ENCODE measurements at regions not wholly inside any gene's neighbourhood (a gene's known extent, or its start where the extent isn't known, plus 50 kb on each side); places are given as distances from the start of the nearest gene placed in this dataset.

DNA sequence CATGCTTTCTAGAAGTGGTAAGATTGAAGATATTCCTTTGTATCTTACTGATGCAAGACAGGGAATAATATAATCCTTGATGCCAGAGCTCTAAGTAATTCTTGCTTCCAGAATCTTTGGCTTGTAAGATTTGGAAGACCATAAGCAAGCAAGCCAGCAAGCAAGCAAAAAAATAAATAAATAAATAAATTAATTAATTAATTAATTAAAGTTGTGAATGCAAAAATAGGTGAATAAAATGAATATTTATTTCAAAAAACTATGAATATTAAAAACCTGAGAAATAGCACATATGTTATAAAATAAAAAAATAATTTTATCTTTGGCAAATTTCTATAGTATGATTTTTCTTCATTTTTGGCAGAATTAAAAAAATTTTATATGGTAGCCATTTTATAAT is 750.2 kb upstream of the ARRDC4 start:
- DNase-seq, result no peak

DNA sequence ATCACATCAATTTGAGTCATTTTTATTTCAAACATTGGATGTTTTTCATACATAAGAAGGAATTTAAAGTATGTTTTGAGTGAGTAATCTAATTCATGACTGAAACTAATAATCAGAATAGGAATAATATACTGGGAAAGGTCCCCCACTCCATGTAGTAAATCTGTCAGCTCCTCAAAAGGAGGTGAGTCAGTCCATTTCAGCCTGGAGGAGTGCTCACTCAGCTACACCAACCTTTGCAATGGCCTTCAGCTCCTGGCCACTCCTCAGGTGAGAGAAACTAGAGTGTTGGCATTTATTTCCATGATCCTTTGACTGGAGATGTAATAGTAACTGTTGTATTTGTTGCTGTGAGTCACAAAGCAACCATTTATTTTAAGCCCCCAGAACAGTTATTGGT is 744.9 kb upstream of the ARRDC4 start:
- DNase-seq, result no peak

DNA sequence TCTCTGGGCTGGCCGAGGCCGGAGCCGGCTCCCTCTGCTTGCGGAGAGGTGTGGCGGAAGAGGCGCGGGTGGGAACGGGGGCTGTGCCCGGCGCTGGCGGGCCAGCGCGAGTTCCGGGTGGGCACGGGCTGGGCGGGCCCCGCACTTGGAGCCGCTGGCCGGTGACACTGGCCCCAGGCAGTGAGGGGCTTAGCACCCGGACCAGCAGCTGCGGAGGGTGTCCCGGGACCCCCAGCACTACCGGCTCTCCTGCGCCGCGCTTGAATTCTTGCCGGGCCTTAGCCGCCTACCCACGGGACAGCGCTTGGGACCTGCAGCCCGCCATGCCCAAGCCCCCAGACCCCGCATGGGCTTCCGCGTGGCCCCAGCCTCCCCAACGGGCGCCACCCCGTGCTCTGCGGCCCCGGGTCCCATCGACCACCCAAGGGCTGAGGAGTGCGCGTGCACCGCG is 736.3 kb upstream of the ARRDC4 start:
- no peak for DNase-seq

DNA sequence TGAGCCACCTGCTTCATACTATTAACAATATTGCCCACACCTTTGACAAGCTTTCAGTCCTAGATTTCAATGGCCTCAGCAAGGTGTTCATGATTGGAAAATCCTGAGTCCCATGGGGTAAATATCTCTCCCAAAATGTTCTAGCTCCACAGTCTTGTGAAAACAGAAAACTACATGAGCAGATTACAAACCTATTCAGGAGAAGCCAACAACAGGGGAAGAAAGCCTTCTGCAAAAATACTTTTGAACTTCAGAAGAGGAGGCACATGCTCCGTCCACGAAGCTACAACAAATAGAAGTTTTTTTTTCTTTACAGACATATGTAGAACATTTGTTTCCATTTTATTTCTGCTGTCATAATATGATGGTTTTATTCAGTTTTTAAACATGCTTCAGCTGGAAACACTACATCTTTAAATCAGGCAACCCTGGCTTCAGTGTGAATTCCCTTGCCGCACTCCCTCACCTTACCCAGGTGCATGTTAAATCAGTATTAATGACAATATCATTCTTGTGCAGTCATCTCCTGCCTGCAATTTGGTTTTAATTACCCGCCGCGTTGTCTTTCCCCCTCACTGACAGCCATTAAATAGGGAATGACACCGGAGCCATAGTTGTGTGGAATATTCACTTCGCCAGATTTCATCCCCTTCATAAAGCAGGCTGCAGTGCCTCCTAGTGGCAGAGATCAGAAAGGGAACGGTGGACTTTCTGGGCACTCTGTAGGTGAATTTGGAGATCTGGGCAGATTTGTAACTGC is 725.5 kb upstream of the ARRDC4 start:
- DNase-seq, result no peak

DNA sequence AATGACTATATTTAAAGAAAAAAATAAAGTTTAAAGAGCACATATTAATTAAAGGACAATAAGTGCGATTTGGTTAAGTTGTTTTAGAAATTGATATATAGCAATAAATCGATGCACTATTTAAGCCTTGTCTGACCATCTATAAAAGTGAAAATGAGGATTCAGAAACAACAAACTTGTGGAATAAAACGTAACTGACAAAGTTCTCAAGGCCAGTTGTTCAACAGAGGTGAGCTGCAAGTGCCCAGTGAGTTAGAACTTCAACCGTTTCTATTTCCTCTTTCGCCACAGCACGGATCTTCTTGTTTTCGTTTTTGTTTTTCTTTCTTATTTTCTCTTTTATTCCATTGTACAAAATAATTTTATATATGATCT is 724.9 kb upstream of the ARRDC4 start:
- DNase-seq, result no peak

DNA sequence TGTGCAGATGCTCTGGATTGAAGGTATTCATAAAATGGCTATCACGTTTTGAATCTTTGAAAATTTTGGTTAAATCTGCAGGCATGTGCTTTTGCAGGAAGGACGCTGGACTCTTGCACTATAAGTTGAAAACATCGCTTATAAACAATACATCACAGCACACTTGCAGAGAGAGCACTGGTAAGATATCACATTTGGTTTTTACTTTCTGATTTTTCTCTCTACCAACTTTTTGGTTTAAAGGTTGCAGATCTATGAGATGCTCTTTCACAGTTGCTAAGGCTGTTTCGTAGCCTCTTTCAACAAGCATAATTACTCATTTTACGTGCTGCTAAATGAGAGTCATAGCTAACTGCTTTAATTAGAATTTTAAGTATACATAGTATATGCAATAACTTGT is 724.4 kb upstream of the ARRDC4 start:
- no peak for DNase-seq

DNA sequence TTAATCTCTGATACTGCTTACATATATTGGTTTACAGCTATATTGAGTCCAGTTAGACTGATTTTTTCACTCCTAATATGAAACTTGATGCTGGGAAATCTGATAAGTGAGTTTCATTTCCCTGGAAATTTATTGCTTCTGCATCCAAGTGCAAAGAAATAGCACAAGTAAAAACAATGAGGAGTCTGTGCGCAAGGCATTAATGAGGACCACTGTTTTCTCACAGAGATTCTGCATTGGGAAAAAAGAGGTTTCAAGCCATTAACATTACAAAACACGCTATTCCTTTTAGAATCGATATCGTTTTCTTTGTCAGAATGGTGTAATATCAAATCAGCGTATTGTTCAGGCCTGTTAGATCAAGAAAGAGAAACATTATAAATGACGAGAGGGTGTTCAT is 723.3 kb upstream of the ARRDC4 start:
- DNase-seq, result no peak

DNA sequence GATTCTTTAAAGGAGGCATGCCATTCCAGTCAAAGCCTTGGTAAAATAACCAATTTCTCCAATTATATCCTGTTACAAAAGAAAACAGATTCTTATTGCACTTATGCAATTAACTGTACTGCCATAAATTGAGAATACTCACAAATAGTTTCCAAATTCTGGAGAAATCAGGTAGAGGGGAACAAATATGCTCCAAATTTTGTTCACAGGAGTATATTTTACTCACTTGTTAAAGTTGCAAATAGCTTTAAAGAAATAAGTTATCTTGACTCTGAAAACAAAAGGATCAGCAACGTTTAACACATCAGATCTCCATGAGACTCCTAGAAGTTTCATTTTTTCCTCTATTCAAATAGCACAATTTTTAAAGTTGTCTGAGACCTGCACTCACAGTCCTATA is 712.1 kb upstream of the ARRDC4 start:
- no peak for DNase-seq

DNA sequence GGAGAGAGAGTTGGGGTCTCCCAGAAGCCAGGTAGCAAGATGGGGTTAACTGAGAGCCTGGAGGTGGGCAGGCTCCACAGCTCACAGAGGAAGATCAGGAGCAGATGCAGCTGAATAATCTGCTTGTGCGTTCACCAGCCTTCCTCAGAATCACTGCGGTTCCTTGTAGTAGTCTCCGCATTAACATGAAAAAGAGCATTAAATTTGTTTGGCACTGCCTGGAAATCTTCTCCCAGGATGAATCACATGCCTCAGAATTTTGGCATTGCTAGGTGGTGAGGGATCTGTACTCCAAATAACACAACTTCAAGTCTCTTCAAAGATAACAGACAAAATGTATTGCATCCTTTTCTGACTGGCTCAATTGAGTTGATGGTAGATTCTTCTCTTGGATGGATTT is 700.6 kb upstream of the ARRDC4 start:
- DNase-seq, result no peak

DNA sequence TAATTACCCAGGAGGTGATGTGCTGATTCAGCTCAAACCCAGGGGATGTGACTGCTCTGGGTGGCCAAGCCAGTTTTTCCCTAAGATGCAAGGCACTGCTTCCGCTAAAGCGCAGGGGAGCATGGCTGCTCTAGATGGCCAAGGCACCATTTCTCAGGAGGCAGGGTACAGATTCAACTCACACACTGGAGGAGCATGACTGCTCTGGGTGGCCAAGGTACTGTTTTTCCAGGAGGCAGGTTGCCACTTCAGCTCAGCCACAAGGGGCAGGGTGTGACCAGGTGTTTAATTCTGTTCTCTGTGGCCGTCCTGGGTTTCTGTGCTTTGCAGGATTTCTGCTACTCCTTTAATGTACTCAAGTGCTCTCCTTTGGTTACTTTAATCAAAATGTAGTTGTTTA is 659.3 kb upstream of the ARRDC4 start:
- no peak for DNase-seq

DNA sequence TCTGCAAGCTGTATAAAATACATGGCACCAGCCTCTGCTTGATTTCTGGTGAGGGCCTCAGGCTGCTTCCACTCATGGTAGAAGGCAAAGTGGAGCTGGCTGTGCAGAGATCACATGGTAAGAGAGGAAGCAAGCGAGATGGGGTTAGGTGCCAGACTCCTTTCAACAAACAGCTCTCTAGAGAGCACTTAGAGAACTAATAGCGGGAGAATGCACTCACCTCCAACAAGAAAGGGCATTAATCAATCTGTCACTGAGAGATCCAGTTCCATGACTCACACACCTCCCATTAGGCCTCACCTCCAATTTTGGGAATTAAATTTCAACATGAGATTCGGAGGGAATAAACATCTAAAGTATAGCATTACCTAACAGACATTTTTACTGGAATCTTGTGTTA is 644.1 kb upstream of the ARRDC4 start:
- no peak for DNase-seq

DNA sequence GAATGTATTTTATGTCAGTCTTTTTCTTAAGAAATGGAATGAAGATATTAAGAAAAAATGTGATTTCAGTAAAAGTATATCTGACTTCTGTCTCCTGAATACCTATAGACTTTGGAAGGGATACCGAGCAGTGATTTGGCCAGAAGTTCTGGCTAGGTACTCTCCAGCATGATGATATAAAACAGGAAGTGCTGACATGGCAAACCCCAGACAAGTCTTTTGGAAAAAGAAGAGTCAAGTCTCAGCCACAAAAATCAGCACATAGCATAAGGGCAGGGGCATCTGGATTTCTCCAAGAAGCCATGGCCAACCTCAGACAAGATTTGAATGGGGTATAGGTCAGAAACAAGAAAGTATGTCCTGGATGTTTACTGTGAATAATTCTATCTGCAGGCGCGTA is 643.3 kb upstream of the ARRDC4 start:
- no peak for DNase-seq

DNA sequence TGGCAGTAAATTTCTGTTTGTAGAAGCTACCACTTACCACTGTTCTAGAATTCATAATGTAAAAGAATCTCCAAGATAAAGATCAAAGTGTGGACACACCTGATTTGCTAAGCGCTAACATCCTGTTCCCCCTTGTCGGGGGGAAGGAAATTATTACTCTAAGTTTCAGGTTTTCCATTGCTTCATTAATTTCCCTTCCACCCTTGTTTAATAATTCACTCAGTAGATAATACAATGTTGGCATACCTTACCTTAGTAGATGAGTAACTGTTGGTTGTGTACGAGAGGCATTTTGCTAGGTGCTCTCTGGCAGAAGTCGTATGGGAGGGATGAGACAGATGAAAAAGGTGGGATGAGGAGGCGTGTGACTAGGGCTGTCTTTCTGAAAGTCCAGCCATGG is 641.2 kb upstream of the ARRDC4 start:
- no peak for DNase-seq

DNA sequence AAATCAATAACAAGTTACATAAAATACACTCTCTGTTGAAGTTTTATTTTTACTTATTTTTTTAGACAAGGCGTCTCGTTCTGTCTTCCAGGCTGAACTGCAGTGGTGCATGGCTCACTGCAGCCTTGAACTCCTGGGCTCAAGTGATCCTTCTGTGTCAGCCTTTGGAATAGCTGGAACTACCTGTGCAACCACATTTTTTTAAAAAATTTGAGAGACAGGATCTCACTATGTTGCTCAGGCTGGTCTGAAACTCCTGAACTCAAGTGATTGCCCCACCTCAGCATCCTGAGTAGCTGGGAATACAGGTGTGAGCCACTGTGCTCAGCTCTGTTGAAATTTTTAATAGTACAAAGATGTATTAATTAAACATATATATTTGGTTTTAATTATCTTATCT is 614.3 kb upstream of the ARRDC4 start:
- no peak for DNase-seq

DNA sequence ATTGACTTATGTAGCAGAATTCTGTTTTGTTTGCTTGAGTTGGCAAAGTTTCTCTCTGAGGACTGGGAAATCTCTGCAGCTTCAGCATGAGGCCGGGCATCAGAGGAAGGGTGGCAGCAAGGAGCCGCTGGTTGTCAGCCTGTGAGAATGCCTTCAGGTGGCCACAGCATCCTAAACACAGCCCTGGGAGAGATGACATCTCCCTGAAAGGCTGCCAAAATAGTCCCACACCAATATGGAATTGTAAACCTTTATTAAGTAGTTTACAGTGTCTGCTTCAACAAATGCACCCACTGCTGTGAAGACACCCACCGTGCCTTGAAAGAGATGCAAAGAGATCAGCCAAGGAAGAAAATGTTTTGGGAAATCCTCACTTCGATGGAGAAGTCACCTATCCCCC is 609.7 kb upstream of the ARRDC4 start:
- no peak for DNase-seq

DNA sequence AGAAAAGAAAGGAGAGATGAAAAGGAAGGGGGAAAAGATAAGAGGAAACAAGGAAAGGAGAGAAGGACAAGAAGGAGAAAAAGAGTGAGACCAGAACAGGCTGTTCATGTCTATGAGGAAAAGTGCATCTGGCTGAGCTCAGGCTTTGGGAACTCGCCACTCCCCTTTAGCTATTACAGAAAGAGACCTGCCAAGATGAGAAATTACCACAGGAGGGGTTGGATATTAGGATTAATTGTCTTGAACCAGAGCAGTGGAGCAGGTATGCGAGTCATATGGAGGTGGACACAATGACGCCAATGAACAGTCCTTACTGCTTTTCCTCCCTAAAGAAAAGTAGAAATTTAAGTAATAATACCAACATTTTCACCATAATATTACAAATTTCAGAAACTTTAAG is 577.0 kb upstream of the ARRDC4 start:
- DNase-seq, result no peak

DNA sequence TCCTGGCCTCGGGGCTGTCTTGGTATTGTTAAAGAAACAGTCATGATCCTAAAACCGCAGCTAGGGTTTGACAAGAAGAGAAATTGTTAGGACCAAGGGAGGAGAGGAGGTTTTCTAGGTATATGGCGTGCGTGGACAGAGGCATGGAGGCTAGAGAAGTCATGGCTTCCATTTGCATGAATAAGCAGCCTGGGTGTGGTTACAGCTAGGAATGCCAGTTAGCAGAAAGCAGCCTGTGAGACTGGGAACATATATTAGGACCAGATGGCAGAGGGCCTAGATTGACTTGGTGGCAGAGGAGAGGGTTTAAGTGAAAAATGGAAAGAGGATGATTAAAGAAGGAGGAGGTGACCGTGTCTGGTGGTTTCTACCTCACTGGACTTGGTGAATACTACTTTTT is 573.6 kb upstream of the ARRDC4 start:
- DNase-seq, result no peak

DNA sequence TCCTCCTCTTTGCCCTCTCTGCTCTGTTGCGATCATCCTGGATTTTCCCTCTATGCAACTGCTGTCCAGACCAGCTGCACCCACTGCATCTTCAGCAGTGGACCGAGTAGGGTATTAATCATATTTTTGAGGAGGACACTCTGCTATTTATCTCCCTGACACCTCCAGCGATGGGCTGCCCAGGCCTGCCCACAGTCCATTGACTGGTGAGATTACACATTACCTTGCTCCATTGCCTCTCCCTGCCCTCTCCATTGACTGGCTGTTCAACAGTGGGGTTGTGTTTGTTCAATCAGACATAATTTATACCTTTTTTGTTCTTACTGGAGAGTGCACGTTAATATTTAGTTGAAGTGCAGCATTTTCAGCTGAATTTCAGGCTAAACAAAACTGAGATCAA is 559.3 kb upstream of the ARRDC4 start:
- no peak for DNase-seq

DNA sequence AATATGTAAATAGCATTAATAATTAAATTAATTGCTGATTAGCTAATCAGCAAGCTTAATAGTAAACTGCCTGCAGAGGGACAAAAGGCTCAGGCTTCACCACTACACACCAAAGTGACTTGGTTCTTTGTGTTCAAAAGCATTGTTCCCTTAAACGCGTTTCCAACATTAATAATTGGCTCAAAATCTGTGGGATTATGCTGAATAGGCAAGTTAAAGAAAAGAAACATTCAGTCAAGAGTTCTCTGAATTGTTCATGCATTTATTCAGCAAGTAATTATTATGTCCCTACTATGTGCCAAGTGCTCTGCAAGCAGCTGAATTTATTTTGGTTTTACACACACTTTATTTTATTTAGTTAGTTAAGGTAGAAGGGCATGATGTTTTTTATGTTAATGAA is 558.5 kb upstream of the ARRDC4 start:
- DNase-seq, result no peak

DNA sequence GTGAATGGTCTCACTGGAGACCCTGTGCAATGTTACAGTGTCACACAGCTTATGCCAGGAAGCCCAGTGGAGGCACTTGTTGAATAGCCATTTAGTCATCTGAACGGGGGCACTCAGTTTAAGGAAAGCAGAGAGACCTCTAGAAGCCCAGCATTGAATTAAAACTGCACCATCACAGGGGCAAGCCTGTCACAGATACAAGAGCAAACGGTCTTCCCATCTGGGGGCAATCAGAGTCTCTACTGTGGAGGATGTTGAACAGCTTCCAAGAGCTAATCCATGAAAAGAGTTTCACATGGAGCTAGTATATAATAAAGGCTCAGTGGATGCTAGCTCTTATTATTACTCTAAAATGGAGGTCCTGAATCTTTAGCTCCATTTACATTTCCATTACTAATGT is 553.7 kb upstream of the ARRDC4 start:
- DNase-seq, result no peak

DNA sequence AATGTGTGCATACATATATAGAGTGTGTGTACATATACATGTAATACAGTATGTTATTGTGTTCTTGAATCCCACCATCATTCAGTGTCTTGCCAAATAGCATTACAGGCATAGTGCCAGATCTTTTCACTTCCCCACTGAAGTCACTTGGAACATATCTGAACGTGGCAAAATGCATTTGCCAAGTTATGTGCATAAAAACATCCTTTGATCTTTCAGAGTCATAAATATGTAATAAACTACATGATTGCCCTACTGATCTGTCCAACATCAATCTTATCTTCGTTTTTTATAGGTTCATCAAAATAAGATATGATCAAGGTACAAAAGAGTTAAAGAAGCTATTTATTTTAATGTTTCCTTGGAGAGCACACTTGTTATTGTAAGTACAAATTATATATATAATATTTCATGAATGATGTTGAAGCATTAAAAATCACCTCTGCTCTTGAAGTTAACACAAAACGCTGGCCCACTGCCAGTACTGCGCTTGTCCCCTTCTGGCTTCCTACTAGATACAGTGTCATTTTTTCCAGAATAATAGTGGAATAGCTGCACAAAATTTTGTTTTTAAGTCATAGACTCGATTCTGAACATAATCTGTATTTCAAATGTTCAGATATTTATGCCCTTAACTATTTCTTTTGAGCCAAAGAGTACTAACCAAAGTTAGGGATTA is 549.5 kb upstream of the ARRDC4 start:
- no peak for DNase-seq

DNA sequence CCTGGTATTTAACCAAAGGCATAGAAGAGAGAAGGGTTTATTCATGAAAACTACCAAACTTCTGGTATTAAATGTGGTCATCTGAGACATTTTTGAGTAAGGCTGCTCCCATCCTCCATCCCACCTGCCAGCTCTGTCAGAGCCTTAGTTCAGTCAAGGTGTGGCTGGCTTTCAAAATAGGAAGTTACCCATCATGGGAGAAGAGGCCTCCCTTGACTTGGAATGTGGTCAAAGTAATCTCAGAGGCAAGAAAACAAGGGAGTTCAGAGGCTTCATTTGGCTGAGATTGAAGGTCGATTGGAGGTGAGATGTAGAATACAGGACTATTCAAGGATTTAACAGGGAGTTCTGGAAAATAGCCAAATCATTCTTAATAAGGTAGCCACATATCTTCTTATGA is 540.4 kb upstream of the ARRDC4 start:
- no peak for DNase-seq

DNA sequence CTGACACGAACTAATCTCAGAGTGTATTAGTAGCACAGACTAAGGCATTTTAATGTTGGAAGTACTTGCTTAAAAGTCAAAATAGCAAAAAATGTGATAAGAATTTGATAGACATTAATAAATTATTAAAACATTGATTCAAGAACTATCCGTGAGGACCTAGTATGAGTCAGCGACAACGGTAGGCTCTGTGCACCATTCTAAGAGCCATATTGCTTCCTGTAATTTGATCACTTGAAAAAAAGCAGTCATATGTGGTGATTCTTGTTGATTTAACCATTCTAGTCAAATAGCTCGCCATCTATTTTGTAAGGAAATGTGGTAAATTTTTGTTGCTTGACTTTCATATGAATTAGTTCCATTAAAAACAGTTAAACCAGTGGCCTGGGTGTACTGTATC is 534.9 kb upstream of the ARRDC4 start:
- no peak for DNase-seq

DNA sequence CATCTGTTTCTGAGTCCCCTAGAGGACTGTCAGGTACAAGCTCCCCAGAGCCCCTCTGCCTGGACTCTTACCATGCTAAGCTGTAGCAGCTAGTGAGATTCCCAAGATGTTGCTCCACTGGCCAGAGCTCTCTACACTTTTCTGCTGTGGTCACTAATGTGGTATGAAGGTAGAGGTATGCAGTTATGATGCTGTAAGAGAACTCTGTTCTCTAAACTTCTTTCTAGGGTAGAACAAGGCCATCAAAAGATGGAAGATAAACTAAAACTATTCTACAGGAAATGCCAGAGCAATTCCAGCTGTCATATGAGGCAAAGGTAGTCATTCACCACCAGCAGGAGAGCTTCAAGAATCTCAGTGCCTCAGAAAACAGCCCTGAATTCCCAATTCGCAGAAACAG is 517.4 kb upstream of the ARRDC4 start:
- no peak for DNase-seq

DNA sequence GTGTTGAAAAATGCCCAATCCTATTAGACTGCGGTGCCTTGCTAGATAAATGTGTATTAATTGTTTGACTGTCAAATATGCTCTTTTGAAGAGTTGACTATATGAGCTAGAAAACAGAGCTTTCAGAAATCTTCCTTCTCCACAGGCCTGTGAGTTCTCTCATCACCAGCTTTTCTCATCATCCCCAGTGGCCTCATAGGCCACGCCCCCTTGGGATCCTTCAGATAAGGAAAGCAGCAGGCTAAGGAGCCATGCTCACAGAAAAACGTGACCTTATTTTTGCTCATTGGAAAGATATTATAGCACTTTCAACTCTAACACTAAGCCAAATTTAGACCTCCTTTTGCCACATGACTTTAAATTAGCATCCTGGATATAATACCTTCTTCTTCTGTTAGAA is 514.4 kb upstream of the ARRDC4 start:
- DNase-seq, result no peak
